Mesenchymal stem cell (in vitro differentiated cells and primary cell): ENCODE measurements at regions not wholly inside any gene's neighbourhood (a gene's known extent, or its start where the extent isn't known, plus 50 kb on each side); places are given as distances from the start of the nearest gene placed in this dataset.

Source experiments
- DNase-seq: peaks from one replicate; pipeline ENCODE4 v3.0.0-alpha.2; 2013
- H2AFZ ChIP-seq: one replicate; pipeline ENCODE4 v1.6.1; 2013; ENCODE audit warnings: low read depth, mild to moderate bottlenecking, control low read depth, inconsistent platforms, low read length, moderate library complexity
- H2AK5ac ChIP-seq: 2 replicates; pipeline ENCODE4 v1.6.1; 2013; ENCODE audit warnings: low read length, moderate library complexity, mild to moderate bottlenecking, inconsistent platforms; ENCODE audit not compliant: severe bottlenecking
- H2BK120ac ChIP-seq: one replicate; pipeline ENCODE4 v1.6.1; 2013; ENCODE audit warnings: low read depth, mild to moderate bottlenecking, inconsistent platforms, low read length, moderate library complexity
- H2BK12ac ChIP-seq, 2 experiments: one replicate each; pipeline ENCODE4 v1.6.1; 2013; ENCODE audit warnings: inconsistent platforms in 2 of 2, low read length in 2 of 2, mild to moderate bottlenecking in 2 of 2, moderate library complexity in 2 of 2, control low read depth in 1 of 2
- H2BK15ac ChIP-seq: one replicate; pipeline ENCODE4 v1.6.1; 2013; ENCODE audit warnings: mild to moderate bottlenecking, low read depth, inconsistent platforms; ENCODE audit not compliant: poor library complexity, severe bottlenecking
- H2BK5ac ChIP-seq: 2 replicates; pipeline ENCODE4 v1.6.1; 2013; ENCODE audit warnings: low read depth, mild to moderate bottlenecking, low read length, control low read depth, inconsistent platforms; ENCODE audit not compliant: poor library complexity, severe bottlenecking
- H3K14ac ChIP-seq, 2 experiments: one replicate each; pipeline ENCODE4 v1.6.1; 2013; ENCODE audit warnings: inconsistent platforms in 2 of 2, low read length in 2 of 2, control low read depth in 1 of 2, mild to moderate bottlenecking in 1 of 2, moderate library complexity in 1 of 2
- H3K18ac ChIP-seq, 2 experiments: one replicate each; pipeline ENCODE4 v1.6.1; 2013; ENCODE audit warnings: inconsistent platforms in 2 of 2, low read length in 2 of 2, control low read depth in 1 of 2, low read depth in 1 of 2, mild to moderate bottlenecking in 1 of 2
- H3K23ac ChIP-seq, 2 experiments: one replicate each; pipeline ENCODE4 v1.6.1; 2013; ENCODE audit warnings: inconsistent platforms in 2 of 2, low read length in 2 of 2, mild to moderate bottlenecking in 2 of 2, moderate library complexity in 2 of 2, control low read depth in 1 of 2
- H3K27ac ChIP-seq: 2 replicates; pipeline ENCODE4 v1.5.1; 2013; ENCODE audit warnings: mild to moderate bottlenecking, moderate library complexity, low read length, control low read depth, inconsistent platforms; ENCODE audit not compliant: poor library complexity, severe bottlenecking
- H3K27me3 ChIP-seq, 2 experiments: 2 replicates each; pipeline versions ENCODE4 v1.6.1 to v1.7.0; 2013; ENCODE audit warnings: low read length in 2 of 2, mild to moderate bottlenecking in 2 of 2, moderate library complexity in 2 of 2, control low read depth in 1 of 2, inconsistent platforms in 1 of 2; ENCODE audit not compliant: control insufficient read depth in 1 of 2, insufficient read depth in 1 of 2
- H3K36me3 ChIP-seq, 2 experiments: 2 replicates each; pipeline versions ENCODE4 v1.6.1 to v1.7.0; 2013; ENCODE audit warnings: low read length in 2 of 2, control low read depth in 1 of 2, inconsistent platforms in 1 of 2, low read depth in 1 of 2, mild to moderate bottlenecking in 1 of 2; ENCODE audit not compliant: insufficient read depth in 2 of 2, control insufficient read depth in 1 of 2
- H3K4ac ChIP-seq, 2 experiments: one replicate each; pipeline ENCODE4 v1.6.1; 2013; ENCODE audit warnings: inconsistent platforms in 2 of 2, low read length in 2 of 2, mild to moderate bottlenecking in 2 of 2, moderate library complexity in 2 of 2, control low read depth in 1 of 2, low read depth in 1 of 2
- H3K4me1 ChIP-seq: 2 replicates; pipeline ENCODE4 v1.6.1; 2013; ENCODE audit warnings: low read depth, low read length, control low read depth; ENCODE audit not compliant: control insufficient read depth, insufficient read depth
- H3K4me2 ChIP-seq: 2 replicates; pipeline ENCODE4 v1.6.1; 2013; ENCODE audit warnings: low read length, mild to moderate bottlenecking, inconsistent platforms; ENCODE audit not compliant: poor library complexity, severe bottlenecking
- H3K4me3 ChIP-seq, 2 experiments: 2 replicates each; pipeline versions ENCODE4 v1.5.1 to v1.7.0; 2013; ENCODE audit warnings: low read length in 2 of 2, mild to moderate bottlenecking in 2 of 2, control low read depth in 1 of 2, low read depth in 1 of 2; ENCODE audit not compliant: insufficient read depth in 1 of 2
- H3K79me1 ChIP-seq: replicated peaks from 2 replicates; pipeline ENCODE4 v1.6.1; 2013; ENCODE audit warnings: mild to moderate bottlenecking, control low read depth, low read length, inconsistent platforms; ENCODE audit not compliant: poor library complexity, severe bottlenecking
- H3K9ac ChIP-seq: 2 replicates; pipeline ENCODE4 v1.7.0; 2013; ENCODE audit warnings: mild to moderate bottlenecking, low read length, moderate library complexity
- H3K9me3 ChIP-seq: 2 replicates; pipeline ENCODE4 v1.7.0; 2013; ENCODE audit warnings: mild to moderate bottlenecking, low read length; ENCODE audit not compliant: control insufficient read depth
- H4K8ac ChIP-seq: one replicate; pipeline ENCODE4 v1.6.1; 2013; ENCODE audit warnings: inconsistent platforms, mild to moderate bottlenecking, low read length, moderate library complexity
- H4K91ac ChIP-seq: one replicate; pipeline ENCODE4 v1.6.1; 2013; ENCODE audit warnings: mild to moderate bottlenecking, low read length, inconsistent platforms
- WGBS: methylation state at CpG from one replicate; pipeline ENCODE4 v1.1.7; 2013; ENCODE audit warnings: mixed read lengths; 5-methylcytosine and 5-hydroxymethylcytosine counted together

- Histone ChIP-seq H3K4me2 (no peak overlapping the region), H2BK12ac (no peak overlapping the region), H2AFZ (no peak overlapping the region), H2AK5ac (no peak overlapping the region), H3K18ac (no peak overlapping the region), H4K91ac (no peak overlapping the region), H3K14ac (no peak overlapping the region), H4K8ac (peak overlapping the region; percentile 8), H3K79me1 (no peaks in the 10 kb centered on the region), H3K9ac (no peak overlapping the region), H3K27me3 (no peaks in the 10 kb centered on the region), H3K4me3 (no peak overlapping the region), H3K27ac (no peak overlapping the region), H2BK120ac (no peak overlapping the region), H3K4ac (no peak overlapping the region), H3K4me1 (peaks cover 5% of the 10 kb centered on the region), H3K36me3 (no peaks in the 10 kb centered on the region), H2BK5ac (no peak overlapping the region), H3K23ac (no peak overlapping the region), H3K9me3 (no peaks in the 10 kb centered on the region), H2BK15ac (no peak overlapping the region)
- 97% methylated on average over 3 of the region's 7 CpGs for WGBS
- DNase-seq, result no peak
Measured at GRCh38 chr10:3325954-3326750, 153.6 kb upstream of the PITRM1 start.

- Histone ChIP-seq H2BK15ac (no peak overlapping the region), H4K8ac (no peak overlapping the region), H3K23ac (no peak overlapping the region), H3K4me1 (no peaks in the 10 kb centered on the region), H2BK5ac (no peak overlapping the region), H3K36me3 (no peaks in the 10 kb centered on the region), H3K27me3 (no peaks in the 10 kb centered on the region), H3K9me3 (no peaks in the 10 kb centered on the region), H2BK120ac (no peak overlapping the region), H2AK5ac (no peak overlapping the region), H3K14ac (no peak overlapping the region), H3K9ac (peak overlapping the region; percentile 28), H2BK12ac (no peak overlapping the region), H3K4me2 (no peak overlapping the region), H3K4ac (no peak overlapping the region), H3K27ac (no peak overlapping the region), H4K91ac (no peak overlapping the region), H3K18ac (no peak overlapping the region), H3K4me3 (peak overlapping the region in 1 of 2 experiments; percentile 27), H2AFZ (no peak overlapping the region), H3K79me1 (no peaks in the 10 kb centered on the region)
- no peak for DNase-seq
- 82% methylated on average over 6 of the region's 8 CpGs for WGBS
Measured at GRCh38 chr10:3324612-3325038, 152.0 kb upstream of the PITRM1 start.

DNA sequence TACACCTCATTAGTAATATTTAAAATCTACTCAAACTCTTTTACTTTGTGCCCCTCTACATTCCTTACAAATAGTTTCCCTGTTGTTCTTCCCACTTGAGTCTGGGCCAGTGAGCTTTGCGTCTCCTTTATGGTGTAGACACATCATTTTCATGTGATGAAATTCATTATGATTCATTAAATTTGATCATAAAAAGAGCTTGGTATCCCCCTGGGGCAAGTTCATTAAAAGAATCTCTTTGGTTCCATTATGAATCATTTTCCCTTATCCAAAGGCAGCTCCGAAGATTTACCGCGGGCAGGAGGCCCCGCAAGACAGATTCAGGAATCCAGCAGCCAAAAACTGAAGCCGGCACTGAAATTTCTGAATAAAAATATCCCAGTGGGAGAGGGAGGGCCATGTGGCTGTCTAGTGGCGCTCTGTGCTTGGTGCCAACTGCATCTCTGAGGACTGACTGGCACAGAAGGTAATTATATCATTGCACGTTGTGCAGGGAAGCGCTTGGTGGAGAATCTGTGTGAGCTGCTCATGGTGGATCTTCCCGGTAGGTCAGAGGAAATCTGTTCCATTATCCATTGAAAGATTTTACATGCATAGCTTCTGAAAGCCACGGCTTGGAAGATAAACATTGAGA lies 151.4 kb upstream of the PITRM1 start:
- Histone ChIP-seq H3K27ac (no peak overlapping the region), H2BK5ac (no peak overlapping the region), H2AFZ (no peak overlapping the region), H3K27me3 (no peaks in the 10 kb centered on the region), H4K91ac (no peak overlapping the region), H3K14ac (no peak overlapping the region), H3K9ac (peak overlapping the region; percentile 79), H3K9me3 (no peaks in the 10 kb centered on the region), H2AK5ac (no peak overlapping the region), H2BK120ac (no peak overlapping the region), H2BK12ac (no peak overlapping the region), H3K4me3 (peak overlapping the region in 1 of 2 experiments; percentile 42), H3K36me3 (no peaks in the 10 kb centered on the region), H3K4me1 (no peaks in the 10 kb centered on the region), H3K79me1 (no peaks in the 10 kb centered on the region), H3K4ac (no peak overlapping the region), H2BK15ac (no peak overlapping the region), H3K4me2 (no peak overlapping the region), H3K23ac (no peak overlapping the region), H4K8ac (no peak overlapping the region), H3K18ac (no peak overlapping the region)
- WGBS, result 93% methylated on average over 10 of the region's 11 CpGs
- DNase-seq, result no peak

DNA sequence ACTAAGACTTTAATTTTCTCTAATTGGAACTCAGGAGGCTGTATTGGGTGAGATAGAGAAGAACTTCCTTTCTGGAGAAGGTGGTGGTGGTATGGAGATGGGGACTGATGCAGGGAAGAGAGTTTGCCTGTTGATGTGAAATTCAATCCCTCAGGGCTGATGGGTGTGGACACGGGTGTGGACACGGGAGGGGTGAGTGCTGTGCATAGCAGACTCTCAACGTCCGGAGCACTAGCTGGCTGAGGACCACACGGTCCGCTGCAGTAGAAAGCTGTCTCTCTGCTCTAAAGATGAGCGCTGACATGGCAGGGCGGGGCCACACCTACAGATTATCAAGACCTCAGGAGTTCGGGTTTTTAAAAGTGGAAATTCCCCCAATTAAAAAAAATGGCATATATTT lies 148.5 kb upstream of the PITRM1 start:
- H4K8ac ChIP-seq, result no peak overlapping the region
- H3K18ac ChIP-seq, result no peak overlapping the region
- H2BK15ac ChIP-seq, result no peak overlapping the region
- 96% methylated on average over 9 of the region's 9 CpGs for WGBS
- no peak overlapping the region for H2BK120ac ChIP-seq
- peak overlapping the region in 1 of 2 experiments; percentile 12 for H3K14ac ChIP-seq
- no peaks in the 10 kb centered on the region for H3K9me3 ChIP-seq
- DNase-seq, result no peak
- H3K9ac ChIP-seq, result no peak overlapping the region
- H3K23ac ChIP-seq, result no peak overlapping the region
- H3K4ac ChIP-seq, result no peak overlapping the region
- no peak overlapping the region for H2BK5ac ChIP-seq
- H2BK12ac ChIP-seq, result no peak overlapping the region
- H2AFZ ChIP-seq, result no peak overlapping the region
- H3K4me2 ChIP-seq, result no peak overlapping the region
- no peak overlapping the region for H4K91ac ChIP-seq
- no peaks in the 10 kb centered on the region for H3K27me3 ChIP-seq
- H3K4me1 ChIP-seq, result no peaks in the 10 kb centered on the region
- H3K27ac ChIP-seq, result no peak overlapping the region
- no peaks in the 10 kb centered on the region for H3K79me1 ChIP-seq
- no peak overlapping the region for H3K4me3 ChIP-seq
- no peaks in the 10 kb centered on the region for H3K36me3 ChIP-seq
- no peak overlapping the region for H2AK5ac ChIP-seq
